CD14-positive monocyte (primary cell): ENCODE measurements at regions not wholly inside any gene's neighbourhood (a gene's known extent, or its start where the extent isn't known, plus 50 kb on each side); places are given as distances from the start of the nearest gene placed in this dataset.

Source experiments
- DNase-seq, 3 donors: peaks; one replicate each; pipeline ENCODE4 v3.0.0-alpha.2; 2011 to 2022
- H2AFZ ChIP-seq: 2 replicates; pipeline ENCODE4 v1.6.0; 2012; ENCODE audit warnings: mild to moderate bottlenecking, low read depth, low read length, inconsistent platforms; ENCODE audit not compliant: insufficient read depth, poor library complexity, severe bottlenecking
- H3K27ac ChIP-seq, 2 donors: 1 replicate in 1 of 2; 2 replicates in 1 of 2; pipeline ENCODE4 v1.5.1; 2012 to 2013; ENCODE audit warnings: low read length in 2 of 2, control low read depth in 1 of 2, inconsistent platforms in 1 of 2, low read depth in 1 of 2, mild to moderate bottlenecking in 1 of 2
- H3K27me3 ChIP-seq, 2 donors: one replicate each; pipeline versions ENCODE4 v1.6.0 to v1.6.1; 2011 to 2013; ENCODE audit warnings: low read length in 2 of 2; ENCODE audit not compliant: control insufficient read depth in 2 of 2, insufficient read depth in 2 of 2
- H3K36me3 ChIP-seq, 2 donors: replicated peaks in 1 of 2; 1 replicate in 1 of 2; 2 replicates in 1 of 2; pipeline versions ENCODE4 v1.5.1 to v1.6.1; 2012 to 2013; ENCODE audit warnings: low read length in 2 of 2, control low read depth in 1 of 2, inconsistent platforms in 1 of 2, mild to moderate bottlenecking in 1 of 2; ENCODE audit not compliant: insufficient read depth in 2 of 2, control insufficient read depth in 1 of 2
- H3K4me1 ChIP-seq, 2 donors: 1 replicate in 1 of 2; 2 replicates in 1 of 2; pipeline versions ENCODE4 v1.5.1 to v1.6.1; 2012 to 2013; ENCODE audit warnings: low read length in 2 of 2, control low read depth in 1 of 2, inconsistent platforms in 1 of 2, mild to moderate bottlenecking in 1 of 2, moderate library complexity in 1 of 2; ENCODE audit not compliant: insufficient read depth in 2 of 2, control insufficient read depth in 1 of 2
- H3K4me2 ChIP-seq: replicated peaks from 2 replicates; pipeline ENCODE3; 2012; ENCODE audit warnings: low read length, moderate library complexity, mild to moderate bottlenecking; ENCODE audit not compliant: poor library complexity, severe bottlenecking; ENCODE audit errors: extremely low read depth
- H3K4me3 ChIP-seq, 3 experiments: fragments of 200-600 bp in 1 of 3; sonication (generic) in 1 of 3; replicated peaks in 1 of 3; 1 replicate in 2 of 3; 2 replicates in 1 of 3; pipeline ENCODE4 v1.5.1; 2011 to 2013; ENCODE audit warnings: low read length in 3 of 3, mild to moderate bottlenecking in 3 of 3, control low read depth in 2 of 3, low read depth in 2 of 3, inconsistent platforms in 1 of 3, moderate library complexity in 1 of 3
- H3K79me2 ChIP-seq: 2 replicates; pipeline ENCODE4 v1.6.0; 2012; ENCODE audit warnings: mild to moderate bottlenecking, control low read depth, inconsistent platforms, low read length, moderate library complexity; ENCODE audit not compliant: insufficient read depth
- H3K9ac ChIP-seq: 2 replicates; pipeline ENCODE4 v1.6.0; 2017; ENCODE audit warnings: low read length, mild to moderate bottlenecking; ENCODE audit not compliant: insufficient read depth, poor library complexity, severe bottlenecking
- H3K9me3 ChIP-seq, 2 donors: replicated peaks in 1 of 2; 1 replicate in 1 of 2; 2 replicates in 1 of 2; pipeline versions ENCODE4 v1.5.1 to v1.6.1; 2012 to 2013; ENCODE audit warnings: low read length in 2 of 2, control low read depth in 1 of 2; ENCODE audit not compliant: control insufficient read depth in 1 of 2, insufficient read depth in 1 of 2
- H4K20me1 ChIP-seq: 2 replicates; pipeline ENCODE4 v1.6.0; 2012; ENCODE audit warnings: mild to moderate bottlenecking, low read length, control low read depth, moderate library complexity; ENCODE audit not compliant: insufficient read depth
- H3K27ac Mint-ChIP-seq, 7 donors: one replicate each; pipeline ENCODE4 v1.8.0; 2020; ENCODE audit warnings: mild to moderate bottlenecking in 7 of 7, mixed read lengths in 7 of 7, moderate library complexity in 6 of 7, inconsistent platforms in 2 of 7
- H3K27me3 Mint-ChIP-seq, 3 donors: one replicate each; pipeline ENCODE4 v1.8.0; 2021 to 2022; ENCODE audit warnings: low read depth in 3 of 3, mild to moderate bottlenecking in 3 of 3, mixed read lengths in 3 of 3, moderate library complexity in 3 of 3, inconsistent platforms in 1 of 3
- H3K36me3 Mint-ChIP-seq, 2 donors: one replicate each; pipeline ENCODE4 v1.8.0; 2020; ENCODE audit warnings: mixed read lengths in 2 of 2, inconsistent platforms in 1 of 2, mild to moderate bottlenecking in 1 of 2
- H3K4me1 Mint-ChIP-seq: one replicate; pipeline ENCODE4 v1.8.0; 2020; ENCODE audit warnings: mild to moderate bottlenecking, mixed read lengths
- H3K4me3 Mint-ChIP-seq, 2 donors: one replicate each; pipeline ENCODE4 v1.8.0; 2020; ENCODE audit warnings: mild to moderate bottlenecking in 2 of 2, mixed read lengths in 2 of 2, moderate library complexity in 1 of 2
- H3K9me3 Mint-ChIP-seq, 7 donors: one replicate each; pipeline ENCODE4 v1.8.0; 2020 to 2022; ENCODE audit warnings: mixed read lengths in 7 of 7, mild to moderate bottlenecking in 6 of 7, moderate library complexity in 6 of 7, inconsistent platforms in 2 of 7
- WGBS: methylation state at CpG from one replicate; pipeline ENCODE4 v1.1.5; 2013; ENCODE audit warnings: missing lambda C conversion rate; ENCODE audit not compliant: insufficient coverage; 5-methylcytosine and 5-hydroxymethylcytosine counted together
- intact Hi-C, 2 donors: fragments of 100-400 bp; cut with micrococcal nuclease; formaldehyde crosslinking; loops; one replicate each; pipeline versions ENCODE4 v1.15.0 to v1.15.1; 2023
- TF ChIP-seq, protein P1 (sequence below): fragments of 200-600 bp; IDR thresholded peaks from one replicate; pipeline ENCODE4 v1.8.0; 2022; ENCODE audit warnings: antibody characterized with exemption, mild to moderate bottlenecking

DNA sequence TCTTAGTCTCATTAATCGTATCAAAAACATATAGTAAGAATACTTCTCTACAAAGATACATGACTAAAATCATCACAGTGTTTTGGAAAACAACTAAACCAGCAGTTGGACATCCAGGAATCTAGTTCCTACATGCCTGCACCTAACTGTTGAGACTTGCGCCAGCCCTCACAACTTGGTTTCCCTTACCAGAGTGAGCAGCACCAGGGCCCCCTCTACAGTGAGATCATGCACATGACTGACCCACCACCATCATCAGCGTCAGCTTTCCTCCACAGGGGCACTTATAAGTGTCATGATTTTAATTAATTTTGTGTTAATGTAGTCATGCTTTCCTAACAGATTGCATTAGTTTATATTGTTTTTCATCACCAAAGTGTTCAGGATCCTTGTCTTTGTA is 1322.0 kb downstream of the EFNB2 start:
- H3K27ac ChIP-seq, result no peak overlapping the region
- Mint-ChIP-seq H3K9me3 (peaks cover 0 to 5% (median 3%) of the 10 kb centered on the region in 7 donors), H3K36me3 (no peaks in the 10 kb centered on the region), H3K4me3 (no peak overlapping the region), H3K27ac (no peak overlapping the region), H3K27me3 (no peaks in the 10 kb centered on the region), H3K4me1 (no peaks in the 10 kb centered on the region)
- no peaks in the 10 kb centered on the region for H4K20me1 ChIP-seq
- no peak overlapping the region for H3K4me3 ChIP-seq
- no peak overlapping the region for H3K9ac ChIP-seq
- WGBS, result 83% methylated on average over 1 of the region's 3 CpGs
- no peaks in the 10 kb centered on the region for H3K4me1 ChIP-seq
- no peak overlapping the region for H3K4me2 ChIP-seq
- DNase-seq, result no peak
- H3K36me3 ChIP-seq, result no peaks in the 10 kb centered on the region
- H3K9me3 ChIP-seq, result no peaks in the 10 kb centered on the region
- intact Hi-C loops, result no loop called here
- TF ChIP-seq, protein P1, sequence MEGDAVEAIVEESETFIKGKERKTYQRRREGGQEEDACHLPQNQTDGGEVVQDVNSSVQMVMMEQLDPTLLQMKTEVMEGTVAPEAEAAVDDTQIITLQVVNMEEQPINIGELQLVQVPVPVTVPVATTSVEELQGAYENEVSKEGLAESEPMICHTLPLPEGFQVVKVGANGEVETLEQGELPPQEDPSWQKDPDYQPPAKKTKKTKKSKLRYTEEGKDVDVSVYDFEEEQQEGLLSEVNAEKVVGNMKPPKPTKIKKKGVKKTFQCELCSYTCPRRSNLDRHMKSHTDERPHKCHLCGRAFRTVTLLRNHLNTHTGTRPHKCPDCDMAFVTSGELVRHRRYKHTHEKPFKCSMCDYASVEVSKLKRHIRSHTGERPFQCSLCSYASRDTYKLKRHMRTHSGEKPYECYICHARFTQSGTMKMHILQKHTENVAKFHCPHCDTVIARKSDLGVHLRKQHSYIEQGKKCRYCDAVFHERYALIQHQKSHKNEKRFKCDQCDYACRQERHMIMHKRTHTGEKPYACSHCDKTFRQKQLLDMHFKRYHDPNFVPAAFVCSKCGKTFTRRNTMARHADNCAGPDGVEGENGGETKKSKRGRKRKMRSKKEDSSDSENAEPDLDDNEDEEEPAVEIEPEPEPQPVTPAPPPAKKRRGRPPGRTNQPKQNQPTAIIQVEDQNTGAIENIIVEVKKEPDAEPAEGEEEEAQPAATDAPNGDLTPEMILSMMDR, result no peak
- H3K79me2 ChIP-seq, result no peaks in the 10 kb centered on the region
- H3K27me3 ChIP-seq, result no peaks in the 10 kb centered on the region
- no peak overlapping the region for H2AFZ ChIP-seq

DNA sequence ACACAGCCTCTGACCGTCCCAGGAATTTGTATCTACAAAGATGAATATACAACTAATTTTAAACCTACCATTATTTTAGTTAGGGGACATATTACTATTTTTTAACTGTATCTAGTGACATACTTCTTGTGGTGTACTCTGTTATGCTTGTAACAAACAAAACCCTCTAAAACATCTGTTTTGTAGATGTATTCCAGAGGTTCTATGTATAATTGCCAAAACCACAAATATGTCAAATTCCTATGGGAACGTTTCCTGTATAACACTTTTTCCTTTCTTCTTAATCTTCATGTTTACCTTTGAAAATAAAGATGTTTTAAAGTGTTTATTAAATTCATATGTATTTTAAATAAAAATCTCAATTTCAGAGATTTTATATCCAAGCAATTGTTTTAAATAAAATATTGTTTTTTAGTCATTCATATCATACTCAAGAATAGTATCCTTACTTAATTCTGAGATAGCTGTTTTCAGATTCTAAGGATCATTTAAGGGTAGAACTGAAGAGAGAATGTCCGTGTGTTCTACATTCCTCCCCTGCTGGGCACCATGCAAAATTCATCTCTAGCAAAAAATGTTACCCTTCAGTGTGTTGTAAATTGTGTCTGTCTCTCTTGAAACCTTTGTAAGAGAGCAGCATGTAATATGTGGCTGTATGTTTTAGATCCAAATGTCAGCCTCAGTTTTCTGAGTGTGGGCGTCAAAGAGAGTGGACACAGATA is 1327.7 kb downstream of the EFNB2 start:
- no peak overlapping the region for H3K27ac ChIP-seq
- Mint-ChIP-seq H3K4me3 (no peak overlapping the region), H3K36me3 (no peaks in the 10 kb centered on the region), H3K4me1 (no peaks in the 10 kb centered on the region), H3K27ac (no peak overlapping the region), H3K27me3 (peaks cover 0 to 2% (median 2%) of the 10 kb centered on the region in 3 donors), H3K9me3 (peaks cover 0 to 5% (median 3%) of the 10 kb centered on the region in 7 donors)
- no peaks in the 10 kb centered on the region for H3K79me2 ChIP-seq
- DNase-seq, result no peak
- H4K20me1 ChIP-seq, result no peaks in the 10 kb centered on the region
- no CpG with 5 or more reads among the region's 4 CpGs for WGBS
- no peak overlapping the region for H3K4me2 ChIP-seq
- no peak overlapping the region for H3K4me3 ChIP-seq
- no peaks in the 10 kb centered on the region for H3K36me3 ChIP-seq
- TF ChIP-seq, protein P1, result no peak
- no peaks in the 10 kb centered on the region for H3K9me3 ChIP-seq
- H2AFZ ChIP-seq, result no peak overlapping the region
- no peaks in the 10 kb centered on the region for H3K4me1 ChIP-seq
- no peaks in the 10 kb centered on the region for H3K27me3 ChIP-seq
- H3K9ac ChIP-seq, result no peak overlapping the region
- intact Hi-C loops, result no loop called here
